ENCODE measurements at regions not wholly inside any gene's neighbourhood (a gene's known extent, or its start where the extent isn't known, plus 50 kb on each side); places are given as distances from the start of the nearest gene placed in this dataset.

- Histone ChIP-seq H4K20me1 (ENCODE audit: insufficient read depth, low read length, poor library complexity, severe bottlenecking) (no peaks in the 10 kb centered on the region), H3K79me2 (ENCODE audit: insufficient read depth, low read length) (no peaks in the 10 kb centered on the region), H3K9me3 (ENCODE audit: insufficient read depth, low read depth, low read length) (no peaks in the 10 kb centered on the region), H3K9ac (ENCODE audit: low read depth, low read length, poor library complexity, severe bottlenecking) (no peak overlapping the region), H3K27me3 (ENCODE audit: insufficient read depth, low read length, poor library complexity, severe bottlenecking) (no peaks in the 10 kb centered on the region), H3F3A (ENCODE audit: low read depth) (no peaks in the 10 kb centered on the region), H3K4me2 (ENCODE audit: low read depth, low read length, poor library complexity, severe bottlenecking) (no peak overlapping the region), H3K4me1 (ENCODE audit: insufficient read depth, low read length, poor library complexity, severe bottlenecking) (no peaks in the 10 kb centered on the region), H3K4me3 (ENCODE audit: low read length, poor library complexity, severe bottlenecking) (no peak overlapping the region), H3K36me3 (ENCODE audit: insufficient read depth, low read length) (no peaks in the 10 kb centered on the region), H3K9me2 (replicated peaks; ENCODE audit: low read depth, low read length) (no peaks in the 10 kb centered on the region), H2AFZ (ENCODE audit: low read length) (no peak overlapping the region)
- TF ChIP-seq, protein P1, sequence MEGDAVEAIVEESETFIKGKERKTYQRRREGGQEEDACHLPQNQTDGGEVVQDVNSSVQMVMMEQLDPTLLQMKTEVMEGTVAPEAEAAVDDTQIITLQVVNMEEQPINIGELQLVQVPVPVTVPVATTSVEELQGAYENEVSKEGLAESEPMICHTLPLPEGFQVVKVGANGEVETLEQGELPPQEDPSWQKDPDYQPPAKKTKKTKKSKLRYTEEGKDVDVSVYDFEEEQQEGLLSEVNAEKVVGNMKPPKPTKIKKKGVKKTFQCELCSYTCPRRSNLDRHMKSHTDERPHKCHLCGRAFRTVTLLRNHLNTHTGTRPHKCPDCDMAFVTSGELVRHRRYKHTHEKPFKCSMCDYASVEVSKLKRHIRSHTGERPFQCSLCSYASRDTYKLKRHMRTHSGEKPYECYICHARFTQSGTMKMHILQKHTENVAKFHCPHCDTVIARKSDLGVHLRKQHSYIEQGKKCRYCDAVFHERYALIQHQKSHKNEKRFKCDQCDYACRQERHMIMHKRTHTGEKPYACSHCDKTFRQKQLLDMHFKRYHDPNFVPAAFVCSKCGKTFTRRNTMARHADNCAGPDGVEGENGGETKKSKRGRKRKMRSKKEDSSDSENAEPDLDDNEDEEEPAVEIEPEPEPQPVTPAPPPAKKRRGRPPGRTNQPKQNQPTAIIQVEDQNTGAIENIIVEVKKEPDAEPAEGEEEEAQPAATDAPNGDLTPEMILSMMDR (conservative IDR thresholded peaks at IDR 0.05; ENCODE audit: low read length): no peak
- no peak for TF ChIP-seq EZH2phosphoT487 (IDR thresholded peaks at IDR 0.05; ENCODE audit: borderline replicate concordance)
Measured at GRCh38 chr5:133716532-133717183, 104.3 kb upstream of the FSTL4 start.

GRCh38 chr5:133715616-133716015, 103.3 kb upstream of the FSTL4 start:
- no peaks in the 10 kb centered on the region for H3K9me3 ChIP-seq (ENCODE audit: insufficient read depth, low read depth, low read length)
- no peak overlapping the region for H3K9ac ChIP-seq (ENCODE audit: low read depth, low read length, poor library complexity, severe bottlenecking)
- H3K27me3 ChIP-seq (ENCODE audit: insufficient read depth, low read length, poor library complexity, severe bottlenecking): no peaks in the 10 kb centered on the region
- H3K4me3 ChIP-seq (ENCODE audit: low read length, poor library complexity, severe bottlenecking): no peak overlapping the region
- H3F3A ChIP-seq (ENCODE audit: low read depth): no peaks in the 10 kb centered on the region
- H3K4me2 ChIP-seq (ENCODE audit: low read depth, low read length, poor library complexity, severe bottlenecking): no peak overlapping the region
- H3K36me3 ChIP-seq (ENCODE audit: insufficient read depth, low read length): no peaks in the 10 kb centered on the region
- no peak overlapping the region for H2AFZ ChIP-seq (ENCODE audit: low read length)
- H3K4me1 ChIP-seq (ENCODE audit: insufficient read depth, low read length, poor library complexity, severe bottlenecking): no peaks in the 10 kb centered on the region
- no peaks in the 10 kb centered on the region for H3K9me2 ChIP-seq (replicated peaks; ENCODE audit: low read depth, low read length)
- no peaks in the 10 kb centered on the region for H4K20me1 ChIP-seq (ENCODE audit: insufficient read depth, low read length, poor library complexity, severe bottlenecking)
- no peaks in the 10 kb centered on the region for H3K79me2 ChIP-seq (ENCODE audit: insufficient read depth, low read length)
- TF ChIP-seq, protein P1 (conservative IDR thresholded peaks at IDR 0.05; ENCODE audit: low read length): no peak
- no peak for TF ChIP-seq EZH2phosphoT487 (IDR thresholded peaks at IDR 0.05; ENCODE audit: borderline replicate concordance)

GRCh38 chr5:133715216-133715615, 102.9 kb upstream of the FSTL4 start:
- no peaks in the 10 kb centered on the region for H3K9me3 ChIP-seq (ENCODE audit: insufficient read depth, low read depth, low read length)
- H3K4me3 ChIP-seq (ENCODE audit: low read length, poor library complexity, severe bottlenecking): no peak overlapping the region
- H3K4me2 ChIP-seq (ENCODE audit: low read depth, low read length, poor library complexity, severe bottlenecking): no peak overlapping the region
- no peaks in the 10 kb centered on the region for H4K20me1 ChIP-seq (ENCODE audit: insufficient read depth, low read length, poor library complexity, severe bottlenecking)
- H3K9me2 ChIP-seq (replicated peaks; ENCODE audit: low read depth, low read length): no peaks in the 10 kb centered on the region
- no peaks in the 10 kb centered on the region for H3K4me1 ChIP-seq (ENCODE audit: insufficient read depth, low read length, poor library complexity, severe bottlenecking)
- no peak overlapping the region for H3K9ac ChIP-seq (ENCODE audit: low read depth, low read length, poor library complexity, severe bottlenecking)
- no peak for TF ChIP-seq EZH2phosphoT487 (IDR thresholded peaks at IDR 0.05; ENCODE audit: borderline replicate concordance)
- TF ChIP-seq, protein P1 (conservative IDR thresholded peaks at IDR 0.05; ENCODE audit: low read length): no peak
- no peaks in the 10 kb centered on the region for H3K27me3 ChIP-seq (ENCODE audit: insufficient read depth, low read length, poor library complexity, severe bottlenecking)
- no peak overlapping the region for H2AFZ ChIP-seq (ENCODE audit: low read length)
- H3K79me2 ChIP-seq (ENCODE audit: insufficient read depth, low read length): no peaks in the 10 kb centered on the region
- H3K36me3 ChIP-seq (ENCODE audit: insufficient read depth, low read length): no peaks in the 10 kb centered on the region
- H3F3A ChIP-seq (ENCODE audit: low read depth): no peaks in the 10 kb centered on the region
